Right lobe of liver (tissue), 6 donors: ENCODE measurements at regions not wholly inside any gene's neighbourhood (a gene's known extent, or its start where the extent isn't known, plus 50 kb on each side); places are given as distances from the start of the nearest gene placed in this dataset.

Experiments used
- ATAC-seq, 4 donors: fragments of 200-7000 bp; cut with Tn5 transposase; one replicate each; pipeline ENCODE4 v1.9.1; 2020; ENCODE audit warnings: mild to moderate bottlenecking in 4 of 4, moderate library complexity in 4 of 4
- DNase-seq, 3 donors: peaks; one replicate each; pipeline ENCODE4 v3.0.0-alpha.2; 2020
- H3K27ac ChIP-seq, 3 donors: fragments of 200-600 bp; one replicate each; pipeline ENCODE4 v1.8.0; 2022
- H3K27me3 ChIP-seq, 2 donors: fragments of 200-600 bp; one replicate each; pipeline ENCODE4 v1.8.0; 2022
- H3K36me3 ChIP-seq, 4 donors: fragments of 200-600 bp; sonication (generic) in 1 of 4; one replicate each; pipeline versions ENCODE4 v1.5.1 to v1.8.0; 2017 to 2022; ENCODE audit warnings: control low read depth in 1 of 4
- H3K4me1 ChIP-seq, 4 donors: fragments of 200-600 bp; sonication (generic) in 1 of 4; one replicate each; pipeline versions ENCODE4 v1.5.1 to v1.8.0; 2017 to 2022; ENCODE audit warnings: control low read depth in 1 of 4
- H3K4me3 ChIP-seq, 3 donors: fragments of 200-600 bp; one replicate each; pipeline ENCODE4 v1.8.0; 2022
- H3K9me3 ChIP-seq, 4 donors: fragments of 200-600 bp; sonication (generic) in 1 of 4; one replicate each; pipeline versions ENCODE4 v1.5.1 to v1.8.0; 2017 to 2022; ENCODE audit warnings: control low read depth in 1 of 4
- POLR2A ChIP-seq: fragments of 450-650 bp; IDR thresholded peaks from one replicate; pipeline ENCODE4 v1.6.1; 2017; ENCODE audit warnings: antibody characterized with exemption, mild to moderate bottlenecking
- WGBS: methylation state at CpG from one replicate; pipeline ENCODE4 v1.1.6; 2018; ENCODE audit warnings: low coverage, low lambda C conversion rate; ENCODE audit not compliant: insufficient coverage; ENCODE audit errors: missing lambda C conversion rate; 5-methylcytosine and 5-hydroxymethylcytosine counted together
- intact Hi-C, 2 donors: fragments of 100-400 bp; cut with DNase I; formaldehyde crosslinking; loops; one replicate each; pipeline versions ENCODE4 v1.11.2 to v1.14.1; 2022
- TF ChIP-seq, protein P1 (sequence below), 4 donors: fragments of 200-600 bp in 3 of 4; fragments of 450-650 bp in 1 of 4; IDR thresholded peaks; one replicate each; pipeline versions ENCODE4 v1.5.1 to v1.8.0; 2016 to 2022; ENCODE audit warnings: antibody characterized with exemption in 4 of 4, mild to moderate bottlenecking in 2 of 4
- donor health status: DM: no; HTN: yes; CAD: no.
- donor health status: DM: no; HTN: no; CAD: no.
- donor health status: DM: no; HTN: no; CAD: no.
- donor health status: DM: no; HTN: yes; CAD: no.
- donor health status: DM: no; HTN: yes; CAD: no.

DNA sequence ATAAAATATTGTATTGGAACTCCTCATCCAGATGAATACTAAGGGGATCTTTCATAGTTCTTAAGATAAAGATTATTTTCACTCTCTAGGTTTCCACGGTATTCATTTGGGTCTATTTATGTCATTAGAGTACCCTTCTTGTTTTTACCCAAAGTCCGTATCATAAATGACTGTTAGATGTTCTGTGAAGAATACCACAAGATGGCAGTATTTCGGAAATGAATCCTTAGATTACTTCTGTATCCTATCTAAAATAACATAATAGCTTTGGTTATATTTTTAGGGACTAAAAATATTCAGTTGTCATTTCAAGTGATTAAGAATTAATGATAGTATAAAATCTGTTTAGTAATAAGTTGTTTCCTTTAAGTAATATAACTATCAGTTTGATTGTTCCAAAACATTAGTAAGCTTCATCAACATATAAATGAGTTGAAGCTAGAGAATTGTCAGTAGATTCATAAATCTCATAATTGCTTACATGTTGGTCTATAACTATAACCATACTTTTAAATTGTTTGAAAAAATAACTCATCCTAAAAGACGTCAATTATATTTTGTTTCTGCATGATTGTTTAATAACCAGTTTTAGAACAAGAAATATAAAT, 337.5 kb upstream of the KCND2 start:
- no peaks in the 10 kb centered on the region for H3K4me1 ChIP-seq
- no peak for DNase-seq
- TF ChIP-seq POLR2A = no peak
- TF ChIP-seq, protein P1, sequence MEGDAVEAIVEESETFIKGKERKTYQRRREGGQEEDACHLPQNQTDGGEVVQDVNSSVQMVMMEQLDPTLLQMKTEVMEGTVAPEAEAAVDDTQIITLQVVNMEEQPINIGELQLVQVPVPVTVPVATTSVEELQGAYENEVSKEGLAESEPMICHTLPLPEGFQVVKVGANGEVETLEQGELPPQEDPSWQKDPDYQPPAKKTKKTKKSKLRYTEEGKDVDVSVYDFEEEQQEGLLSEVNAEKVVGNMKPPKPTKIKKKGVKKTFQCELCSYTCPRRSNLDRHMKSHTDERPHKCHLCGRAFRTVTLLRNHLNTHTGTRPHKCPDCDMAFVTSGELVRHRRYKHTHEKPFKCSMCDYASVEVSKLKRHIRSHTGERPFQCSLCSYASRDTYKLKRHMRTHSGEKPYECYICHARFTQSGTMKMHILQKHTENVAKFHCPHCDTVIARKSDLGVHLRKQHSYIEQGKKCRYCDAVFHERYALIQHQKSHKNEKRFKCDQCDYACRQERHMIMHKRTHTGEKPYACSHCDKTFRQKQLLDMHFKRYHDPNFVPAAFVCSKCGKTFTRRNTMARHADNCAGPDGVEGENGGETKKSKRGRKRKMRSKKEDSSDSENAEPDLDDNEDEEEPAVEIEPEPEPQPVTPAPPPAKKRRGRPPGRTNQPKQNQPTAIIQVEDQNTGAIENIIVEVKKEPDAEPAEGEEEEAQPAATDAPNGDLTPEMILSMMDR (IDR thresholded peaks at IDR 0.05) = peak; percentile 38 to 59 (median 56)
- H3K27ac ChIP-seq = no peak overlapping the region
- no peaks in the 10 kb centered on the region for H3K27me3 ChIP-seq
- intact Hi-C loops = no loop called here
- no peaks in the 10 kb centered on the region for H3K9me3 ChIP-seq
- H3K4me3 ChIP-seq = no peak overlapping the region
- peak; percentile 56 to 69 (median 60) for ATAC-seq
- WGBS = 7% methylated on average over 4 of the region's 4 CpGs
- H3K36me3 ChIP-seq = no peaks in the 10 kb centered on the region

- Histone ChIP-seq H3K4me3 (no peak overlapping the region), H3K36me3 (no peaks in the 10 kb centered on the region), H3K9me3 (no peaks in the 10 kb centered on the region), H3K4me1 (no peaks in the 10 kb centered on the region), H3K27me3 (no peaks in the 10 kb centered on the region), H3K27ac (no peak overlapping the region)
- ATAC-seq (no peak), DNase-seq (no peak)
- TF ChIP-seq, protein P1 (IDR thresholded peaks at IDR 0.05) = no peak
- TF ChIP-seq POLR2A = no peak
- WGBS = 16% methylated on average over 2 of the region's 2 CpGs
- intact Hi-C loops = no loop called here
These were observed 336.1 kb upstream of the KCND2 start for GRCh38 chr7:119936836-119937235.

DNA sequence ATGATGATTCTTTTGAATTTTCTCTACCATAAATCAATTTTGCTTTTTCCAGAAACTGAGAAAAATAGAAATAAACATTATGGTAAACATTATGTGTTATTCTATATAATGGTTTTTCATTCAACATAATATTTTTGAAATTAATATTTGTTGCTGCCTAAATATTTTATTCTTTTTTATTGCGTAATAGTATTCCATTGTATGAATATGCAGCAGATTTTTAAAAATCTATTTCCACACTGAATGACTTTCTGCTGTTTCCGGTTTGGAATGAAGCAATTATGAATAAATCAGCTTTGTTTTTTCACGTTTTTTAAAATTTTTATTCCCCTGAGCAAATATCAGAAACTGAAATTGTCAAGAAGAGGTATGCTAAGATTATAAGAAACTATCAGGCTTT, 335.2 kb upstream of the KCND2 start:
- TF ChIP-seq POLR2A = no peak
- TF ChIP-seq, protein P1 (IDR thresholded peaks at IDR 0.05) = no peak
- ATAC-seq = no peak
- intact Hi-C loops = no loop called here
- 27% methylated on average over 3 of the region's 3 CpGs for WGBS
- Histone ChIP-seq H3K4me1 (no peaks in the 10 kb centered on the region), H3K27ac (no peak overlapping the region), H3K36me3 (no peaks in the 10 kb centered on the region), H3K4me3 (no peak overlapping the region), H3K9me3 (no peaks in the 10 kb centered on the region), H3K27me3 (no peaks in the 10 kb centered on the region)
- DNase-seq = no peak

DNA sequence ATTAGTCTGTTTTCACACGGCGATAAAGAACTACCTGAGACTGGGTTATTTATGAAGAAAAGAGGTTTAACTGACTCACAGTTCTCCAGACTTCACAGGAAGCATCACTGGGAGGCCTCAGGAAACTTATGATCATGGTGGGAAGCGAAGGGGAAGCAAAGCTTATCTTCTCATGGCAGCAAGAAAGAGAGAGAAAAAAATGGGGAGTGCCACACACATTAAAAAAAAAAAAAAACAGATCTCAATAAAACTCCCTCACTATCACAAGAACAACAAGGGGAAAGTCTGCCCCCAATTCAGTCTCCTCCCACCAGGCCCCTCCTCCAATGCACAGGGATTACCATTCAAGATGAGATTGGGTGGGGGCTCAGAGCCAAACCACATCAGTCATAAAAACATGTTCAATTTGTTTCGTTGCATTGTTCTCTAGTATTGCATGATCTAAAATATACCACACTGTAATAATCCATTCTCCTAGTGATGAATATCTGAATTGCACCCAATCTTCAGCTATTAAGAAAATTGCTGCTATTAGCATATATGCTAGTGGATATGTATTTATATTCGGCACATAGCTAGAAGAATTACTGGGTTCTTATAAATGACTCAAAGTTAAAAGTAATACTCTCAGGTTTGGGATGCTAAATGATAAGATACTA, 328.9 kb upstream of the KCND2 start:
- Histone ChIP-seq H3K27me3 (no peaks in the 10 kb centered on the region), H3K4me1 (no peaks in the 10 kb centered on the region), H3K27ac (no peak overlapping the region), H3K4me3 (no peak overlapping the region), H3K36me3 (no peaks in the 10 kb centered on the region), H3K9me3 (no peaks in the 10 kb centered on the region)
- DNase-seq = no peak
- whole genome bisulfite sequencing = 42% methylated on average over 5 of the region's 5 CpGs
- ATAC-seq = no peak
- TF ChIP-seq, protein P1 (IDR thresholded peaks at IDR 0.05) = no peak
- TF ChIP-seq POLR2A = no peak
- intact Hi-C loops = no loop called here
